ENCODE measurements at regions not wholly inside any gene's neighbourhood (a gene's known extent, or its start where the extent isn't known, plus 50 kb on each side); places are given as distances from the start of the nearest gene placed in this dataset.

DNA sequence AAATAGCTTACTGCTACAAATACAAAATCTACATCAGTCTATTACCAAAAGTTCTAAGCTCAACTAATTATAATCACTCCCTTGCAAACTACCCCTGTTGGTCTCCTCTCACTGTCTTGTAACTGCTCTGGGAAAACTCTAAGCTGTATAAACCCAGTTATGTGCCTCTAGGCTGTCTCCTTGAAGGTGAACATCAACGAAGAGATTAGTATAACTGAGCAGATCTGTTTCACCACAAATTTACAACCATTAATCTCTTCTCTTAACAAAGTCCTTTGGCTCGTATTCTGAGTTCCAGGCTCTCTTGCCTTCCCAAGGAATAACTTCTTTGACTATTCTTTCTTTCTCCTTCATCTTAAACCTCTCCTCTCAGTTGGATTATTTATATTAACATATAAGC is 84.4 kb upstream of the PRMT6 start:
- Histone ChIP-seq H3K4me1 (ENCODE audit: insufficient read depth) (no peaks in the 10 kb centered on the region), H3K27ac (no peak overlapping the region), H3K4me3 (no peak overlapping the region), H3K9me2 (replicated peaks; ENCODE audit: insufficient read depth) (no peaks in the 10 kb centered on the region), H2AFZ (no peak overlapping the region), H4K20me1 (ENCODE audit: insufficient read depth, poor library complexity, severe bottlenecking) (no peaks in the 10 kb centered on the region), H3K36me3 (replicated peaks; ENCODE audit: insufficient read depth, low read depth) (no peaks in the 10 kb centered on the region), H3K27me3 (no peaks in the 10 kb centered on the region), H3K4me2 (no peak overlapping the region), H3K79me2 (no peaks in the 10 kb centered on the region), H3K9me3 (ENCODE audit: low read depth) (no peaks in the 10 kb centered on the region)
- WGBS (ENCODE audit: low lambda C conversion rate, missing lambda C conversion rate): 62% methylated on average over 2 of the region's 2 CpGs
- no peak for DNase-seq (ENCODE audit: low spot score)
- no peak for TF ChIP-seq EZH2phosphoT487 (IDR thresholded peaks at IDR 0.05; ENCODE audit: low read depth, severe bottlenecking, unreplicated experiment)
- TF ChIP-seq CTCF (IDR thresholded peaks at IDR 0.05; ENCODE audit: poor library complexity): no peak
- TF ChIP-seq EZH2 (IDR thresholded peaks at IDR 0.05; ENCODE audit: borderline replicate concordance): no peak

- Histone ChIP-seq H2AFZ (no peak overlapping the region), H3K4me3 (no peak overlapping the region), H3K36me3 (replicated peaks; ENCODE audit: insufficient read depth, low read depth) (no peaks in the 10 kb centered on the region), H3K27me3 (no peaks in the 10 kb centered on the region), H3K4me2 (no peak overlapping the region), H3K9me3 (ENCODE audit: low read depth) (no peaks in the 10 kb centered on the region), H3K4me1 (ENCODE audit: insufficient read depth) (no peaks in the 10 kb centered on the region), H3K79me2 (no peaks in the 10 kb centered on the region), H4K20me1 (ENCODE audit: insufficient read depth, poor library complexity, severe bottlenecking) (no peaks in the 10 kb centered on the region), H3K9me2 (replicated peaks; ENCODE audit: insufficient read depth) (no peaks in the 10 kb centered on the region), H3K27ac (no peak overlapping the region)
- 90% methylated on average over 2 of the region's 2 CpGs for WGBS (ENCODE audit: low lambda C conversion rate, missing lambda C conversion rate)
- TF ChIP-seq EZH2phosphoT487 (IDR thresholded peaks at IDR 0.05; ENCODE audit: low read depth, severe bottlenecking, unreplicated experiment): no peak
- TF ChIP-seq CTCF (IDR thresholded peaks at IDR 0.05; ENCODE audit: poor library complexity): peak; percentile 3
- TF ChIP-seq EZH2 (IDR thresholded peaks at IDR 0.05; ENCODE audit: borderline replicate concordance): no peak
- no peak for DNase-seq (ENCODE audit: low spot score)
These were observed 80.5 kb upstream of the PRMT6 start for GRCh38 chr1:106975944-106976343.

GRCh38 chr1:106978477-106979322 is 77.8 kb upstream of the PRMT6 start:
- Histone ChIP-seq H3K79me2 (no peaks in the 10 kb centered on the region), H3K9me2 (replicated peaks; ENCODE audit: insufficient read depth) (no peaks in the 10 kb centered on the region), H2AFZ (no peak overlapping the region), H4K20me1 (ENCODE audit: insufficient read depth, poor library complexity, severe bottlenecking) (no peaks in the 10 kb centered on the region), H3K36me3 (replicated peaks; ENCODE audit: insufficient read depth, low read depth) (no peaks in the 10 kb centered on the region), H3K9me3 (ENCODE audit: low read depth) (no peaks in the 10 kb centered on the region), H3K4me1 (ENCODE audit: insufficient read depth) (no peaks in the 10 kb centered on the region), H3K4me3 (no peak overlapping the region), H3K4me2 (no peak overlapping the region), H3K27ac (no peak overlapping the region), H3K27me3 (no peaks in the 10 kb centered on the region)
- TF ChIP-seq CTCF (IDR thresholded peaks at IDR 0.05; ENCODE audit: poor library complexity) (no peak), EZH2 (IDR thresholded peaks at IDR 0.05; ENCODE audit: borderline replicate concordance) (no peak), EZH2phosphoT487 (IDR thresholded peaks at IDR 0.05; ENCODE audit: low read depth, severe bottlenecking, unreplicated experiment) (no peak)
- 65% methylated on average over 3 of the region's 3 CpGs for WGBS (ENCODE audit: low lambda C conversion rate, missing lambda C conversion rate)
- no peak for DNase-seq (ENCODE audit: low spot score)
